HCT116 (cell line): ENCODE measurements at regions not wholly inside any gene's neighbourhood (a gene's known extent, or its start where the extent isn't known, plus 50 kb on each side); places are given as distances from the start of the nearest gene placed in this dataset.

Experiments used
- ATAC-seq: fragments of 200-7000 bp; cut with Tn5 transposase; 2 replicates; pipeline ENCODE4 v1.9.1; 2020; ENCODE audit warnings: mild to moderate bottlenecking, moderate library complexity
- BruUV-seq: library from RNA; stranded (reverse); fragments of 400-500 nt; replicated peaks from 2 replicates; lab custom pipeline; 2021; lab: Mats Ljungman, UMichigan
- CTCF ChIA-PET: fragments of 300-600 bp; sonication (Branson Sonifier 250); formaldehyde crosslinking; loops from one replicate; lab custom pipeline; 2021; ENCODE audit warnings: antibody characterized with exemption; lab: Charles Lee
- POLR2A ChIA-PET: fragments of 300-600, 350-600 bp; sonication (Branson Sonifier 250); formaldehyde crosslinking; loops from one replicate; lab custom pipeline; 2021; ENCODE audit warnings: antibody characterized with exemption; lab: Charles Lee
- RAD21 ChIA-PET, 2 experiments: fragments of 300-600 bp; sonication (Branson Sonifier 250); formaldehyde crosslinking; loops; one replicate each; lab custom pipeline; 2023; ENCODE audit warnings: low total read pairs in 2 of 2; ENCODE audit not compliant: uncharacterized antibody in 2 of 2, unreplicated experiment in 2 of 2, low non-redundant PET in 1 of 2; lab: Charles Lee
- DNase-seq: peaks from one replicate; pipeline ENCODE4 v3.0.0-alpha.2; 2010; ENCODE audit warnings: low read depth, low spot score
- H2AFZ ChIP-seq: fragments of 200-600 bp; shearing (Covaris generic), sonication (generic); 2 replicates; pipeline ENCODE4 v1.6.1; 2017; ENCODE audit warnings: low read depth, mixed run types, mixed read lengths, antibody characterized with exemption, low read length; ENCODE audit not compliant: poor library complexity, severe bottlenecking
- H3K27ac ChIP-seq: 2 replicates; pipeline ENCODE4 v1.5.1; 2012; ENCODE audit warnings: low read depth, low read length
- H3K27me3 ChIP-seq: fragments of 200-600 bp; sonication (generic); 2 replicates; pipeline ENCODE4 v1.6.1; 2016; ENCODE audit warnings: mixed run types, low read length, mixed read lengths; ENCODE audit not compliant: insufficient read depth
- H3K36me3 ChIP-seq, 2 experiments: fragments of 200-500 bp in 1 of 2; fragments of 200-600 bp in 1 of 2; sonication (Bioruptor generic) in 1 of 2; sonication (generic) in 1 of 2; 2 replicates each; pipeline versions ENCODE4 v1.5.1 to v1.6.1; 2014 to 2016; ENCODE audit warnings: low read length in 2 of 2, inconsistent platforms in 1 of 2, mixed read lengths in 1 of 2, mixed run types in 1 of 2; ENCODE audit not compliant: insufficient read depth in 2 of 2, control insufficient read depth in 1 of 2
- H3K4me1 ChIP-seq, 2 experiments: fragments of 200-600 bp in 1 of 2; sonication (generic) in 1 of 2; 2 replicates each; pipeline versions ENCODE4 v1.5.1 to v1.6.1; 2012 to 2017; ENCODE audit warnings: low read length in 2 of 2, inconsistent platforms in 1 of 2, mild to moderate bottlenecking in 1 of 2, mixed read lengths in 1 of 2, mixed run types in 1 of 2, moderate library complexity in 1 of 2; ENCODE audit not compliant: insufficient read depth in 2 of 2, control insufficient read depth in 1 of 2
- H3K4me2 ChIP-seq: fragments of 200-600 bp; sonication (generic); 2 replicates; pipeline ENCODE4 v1.6.1; 2017; ENCODE audit warnings: mixed run types, low read length, mixed read lengths
- H3K4me3 ChIP-seq, 2 experiments: fragments of 200-600 bp in 1 of 2; sonication (generic) in 1 of 2; replicated peaks in 1 of 2; 2 replicates each; pipeline ENCODE4 v1.5.1; 2011 to 2016; ENCODE audit warnings: low read length in 2 of 2, control low read depth in 1 of 2, low read depth in 1 of 2, mild to moderate bottlenecking in 1 of 2, mixed read lengths in 1 of 2, mixed run types in 1 of 2
- H3K79me2 ChIP-seq: fragments of 200-600 bp; sonication (generic); 2 replicates; pipeline ENCODE4 v1.6.1; 2017; ENCODE audit warnings: mild to moderate bottlenecking, mixed run types, low read length, moderate library complexity, mixed read lengths; ENCODE audit not compliant: insufficient read depth
- H3K9ac ChIP-seq: fragments of 200-600 bp; sonication (generic); 2 replicates; pipeline ENCODE4 v1.6.1; 2016; ENCODE audit warnings: low read length, mixed read lengths
- H3K9me2 ChIP-seq: fragments of 200-600 bp; sonication (generic), shearing (Covaris generic); 2 replicates; pipeline ENCODE4 v1.6.1; 2017; ENCODE audit warnings: mixed run types, mild to moderate bottlenecking, moderate library complexity; ENCODE audit not compliant: insufficient read depth
- H3K9me3 ChIP-seq, 2 experiments: fragments of 200-500 bp in 1 of 2; fragments of 200-600 bp in 1 of 2; sonication (Bioruptor generic) in 1 of 2; sonication (generic) in 1 of 2; 2 replicates each; pipeline ENCODE4 v1.6.1; 2014 to 2017; ENCODE audit warnings: low read length in 2 of 2, mixed read lengths in 2 of 2, inconsistent platforms in 1 of 2, low read depth in 1 of 2, mild to moderate bottlenecking in 1 of 2, mixed run types in 1 of 2, moderate library complexity in 1 of 2; ENCODE audit not compliant: control insufficient read depth in 1 of 2, insufficient read depth in 1 of 2
- H4K20me1 ChIP-seq: fragments of 200-600 bp; sonication (generic), shearing (Covaris generic); 2 replicates; pipeline ENCODE4 v1.6.1; 2017; ENCODE audit warnings: mixed run types, mild to moderate bottlenecking, moderate library complexity; ENCODE audit not compliant: insufficient read depth
- CBX3 ChIP-seq: IDR thresholded peaks from 2 replicates; pipeline ENCODE4 v1.6.1; 2012; ENCODE audit warnings: low read depth
- CEBPB ChIP-seq: IDR thresholded peaks from 2 replicates; pipeline ENCODE4 v1.6.1; 2012; ENCODE audit warnings: low read depth
- ELF1 ChIP-seq: IDR thresholded peaks from 2 replicates; pipeline ENCODE4 v1.6.1; 2012; ENCODE audit warnings: low read depth, borderline replicate concordance
- EZH2 ChIP-seq: fragments of 200-600 bp; sonication (generic); IDR thresholded peaks from 2 replicates; pipeline ENCODE4 v1.6.1; 2017; ENCODE audit warnings: antibody characterized with exemption, mixed run types
- JUND ChIP-seq: IDR thresholded peaks from 2 replicates; pipeline ENCODE4 v1.6.1; 2012
- POLR2A ChIP-seq: IDR thresholded peaks from 2 replicates; pipeline ENCODE4 v1.7.0; 2011; ENCODE audit warnings: borderline replicate concordance; ENCODE audit not compliant: insufficient read depth, insufficient read length; ENCODE audit errors: extremely low read depth
- POLR2AphosphoS5 ChIP-seq: IDR thresholded peaks from 2 replicates; pipeline ENCODE4 v1.6.1; 2011; ENCODE audit warnings: mild to moderate bottlenecking, low read depth, low read length, moderate library complexity
- RAD21 ChIP-seq: IDR thresholded peaks from 2 replicates; pipeline ENCODE4 v1.6.1; 2012; ENCODE audit warnings: low read depth, mild to moderate bottlenecking
- TCF7L2 ChIP-seq: IDR thresholded peaks from 2 replicates; pipeline ENCODE4 v1.7.0; 2011; ENCODE audit warnings: borderline replicate concordance, inconsistent platforms; ENCODE audit not compliant: insufficient read depth, insufficient read length; ENCODE audit errors: extremely low read depth
- ZNF274 ChIP-seq: fragments of 200-500 bp; sonication (Bioruptor generic); IDR thresholded peaks from 2 replicates; pipeline ENCODE4 v1.6.1; 2014; ENCODE audit warnings: mild to moderate bottlenecking, low read depth, low read length, inconsistent platforms
- intact Hi-C: fragments of 100-400 bp; cut with micrococcal nuclease; formaldehyde crosslinking; loops from 2 replicates; pipeline ENCODE4 v1.10.0; 2022
- TF ChIP-seq, protein P1 (sequence below): IDR thresholded peaks from 2 replicates; pipeline ENCODE4 v1.6.1; 2012
- TF ChIP-seq, protein P2 (sequence below): IDR thresholded peaks from 2 replicates; pipeline ENCODE4 v1.6.1; 2012; ENCODE audit warnings: low read depth
- TF ChIP-seq, protein P3 (sequence below), 3 experiments: fragments of 200-600 bp in 1 of 3; sonication (generic) in 1 of 3; IDR thresholded peaks in 2 of 3; conservative IDR thresholded peaks in 1 of 3; 2 replicates each; pipeline ENCODE4 v1.5.1; 2012 to 2017; ENCODE audit warnings: low read depth in 2 of 3, low read length in 2 of 3, antibody characterized with exemption in 1 of 3, borderline replicate concordance in 1 of 3, control low read depth in 1 of 3, mild to moderate bottlenecking in 1 of 3, mixed read lengths in 1 of 3, mixed run types in 1 of 3, moderate library complexity in 1 of 3; ENCODE audit not compliant: insufficient read depth in 1 of 3

DNA sequence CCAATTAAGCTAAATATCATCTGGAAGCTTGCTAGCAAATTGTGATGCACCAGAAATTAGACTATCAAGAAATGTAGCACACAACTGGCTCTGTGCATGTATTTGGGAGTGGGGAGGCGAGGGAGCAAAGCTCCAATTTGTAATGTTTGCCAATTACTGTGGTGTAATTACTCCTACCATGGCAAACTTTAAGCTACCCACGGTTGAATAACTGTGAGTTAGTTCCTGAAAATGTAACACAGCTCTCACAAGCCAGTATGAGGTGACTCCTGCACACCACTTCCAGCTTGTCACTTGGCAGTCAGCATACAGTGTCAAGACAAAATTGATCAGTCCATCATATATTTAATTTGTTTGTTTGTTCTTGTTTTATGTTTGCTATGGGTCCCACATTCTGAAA, 141.2 kb downstream of the TM2D1 start:
- Histone ChIP-seq H3K27me3 (no peaks in the 10 kb centered on the region), H2AFZ (no peak overlapping the region), H3K4me1 (no peaks in the 10 kb centered on the region), H3K9me3 (no peaks in the 10 kb centered on the region), H3K4me2 (no peak overlapping the region), H3K36me3 (no peaks in the 10 kb centered on the region), H3K9me2 (no peaks in the 10 kb centered on the region), H3K4me3 (no peak overlapping the region), H3K79me2 (no peaks in the 10 kb centered on the region), H4K20me1 (no peaks in the 10 kb centered on the region), H3K9ac (no peak overlapping the region), H3K27ac (no peak overlapping the region)
- no peak for ATAC-seq
- DNase-seq, result no peak
- BruUV-seq, result no TSS peak
- ChIA-PET RAD21 (no interaction called here), CTCF (no interaction called here), POLR2A (no interaction called here)
- intact Hi-C loops, result loop anchor here (10.0 kb wide), 1 partner anchor 529 kb away; no protein-coding TSS in a partner anchor
- TF ChIP-seq CBX3 (no peak), ELF1 (no peak), EZH2 (no peak)

DNA sequence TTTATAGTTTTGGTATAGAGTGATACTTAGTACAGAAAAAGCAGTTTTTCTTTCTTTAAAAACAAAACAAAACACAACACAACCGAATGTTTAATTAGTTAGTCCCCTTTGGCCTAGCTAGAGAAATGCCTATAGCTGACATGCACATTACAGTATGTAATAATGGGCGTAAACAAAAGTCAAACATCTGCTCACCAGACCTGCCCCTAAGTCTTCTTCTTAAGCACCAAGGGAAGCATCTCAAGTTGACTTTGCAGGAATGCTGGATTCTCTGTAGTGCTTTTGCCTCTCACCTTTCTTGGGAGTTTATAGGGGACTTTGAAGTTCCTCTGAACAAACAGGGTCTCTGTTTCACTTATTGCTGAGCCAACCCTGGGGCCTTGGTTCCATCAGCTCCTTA, 143.7 kb downstream of the TM2D1 start:
- intact Hi-C loops, result loop anchor here (10.0 kb wide), 1 partner anchor 526 kb away; no protein-coding TSS in a partner anchor
- H3K27me3 ChIP-seq, result no peaks in the 10 kb centered on the region
- H3K27ac ChIP-seq, result no peak overlapping the region
- H3K4me2 ChIP-seq, result no peak overlapping the region
- no peaks in the 10 kb centered on the region for H3K9me2 ChIP-seq
- ChIA-PET POLR2A (no interaction called here), CTCF (no interaction called here), RAD21 (no interaction called here)
- no peak overlapping the region for H3K9ac ChIP-seq
- no peaks in the 10 kb centered on the region for H3K4me1 ChIP-seq
- no TSS peak for BruUV-seq
- ATAC-seq (no peak), DNase-seq (no peak)
- H3K79me2 ChIP-seq, result no peaks in the 10 kb centered on the region
- H4K20me1 ChIP-seq, result no peaks in the 10 kb centered on the region
- H3K9me3 ChIP-seq, result no peaks in the 10 kb centered on the region
- H3K4me3 ChIP-seq, result no peak overlapping the region
- H2AFZ ChIP-seq, result no peak overlapping the region
- H3K36me3 ChIP-seq, result no peaks in the 10 kb centered on the region
- TF ChIP-seq, protein P1, sequence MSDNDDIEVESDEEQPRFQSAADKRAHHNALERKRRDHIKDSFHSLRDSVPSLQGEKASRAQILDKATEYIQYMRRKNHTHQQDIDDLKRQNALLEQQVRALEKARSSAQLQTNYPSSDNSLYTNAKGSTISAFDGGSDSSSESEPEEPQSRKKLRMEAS, result no peak
- TF ChIP-seq POLR2A (no peak), ZNF274 (no peak), CEBPB (no peak), JUND (no peak), RAD21 (no peak), CBX3 (no peak), EZH2 (no peak), POLR2AphosphoS5 (no peak), TCF7L2 (no peak)
- TF ChIP-seq, protein P2, sequence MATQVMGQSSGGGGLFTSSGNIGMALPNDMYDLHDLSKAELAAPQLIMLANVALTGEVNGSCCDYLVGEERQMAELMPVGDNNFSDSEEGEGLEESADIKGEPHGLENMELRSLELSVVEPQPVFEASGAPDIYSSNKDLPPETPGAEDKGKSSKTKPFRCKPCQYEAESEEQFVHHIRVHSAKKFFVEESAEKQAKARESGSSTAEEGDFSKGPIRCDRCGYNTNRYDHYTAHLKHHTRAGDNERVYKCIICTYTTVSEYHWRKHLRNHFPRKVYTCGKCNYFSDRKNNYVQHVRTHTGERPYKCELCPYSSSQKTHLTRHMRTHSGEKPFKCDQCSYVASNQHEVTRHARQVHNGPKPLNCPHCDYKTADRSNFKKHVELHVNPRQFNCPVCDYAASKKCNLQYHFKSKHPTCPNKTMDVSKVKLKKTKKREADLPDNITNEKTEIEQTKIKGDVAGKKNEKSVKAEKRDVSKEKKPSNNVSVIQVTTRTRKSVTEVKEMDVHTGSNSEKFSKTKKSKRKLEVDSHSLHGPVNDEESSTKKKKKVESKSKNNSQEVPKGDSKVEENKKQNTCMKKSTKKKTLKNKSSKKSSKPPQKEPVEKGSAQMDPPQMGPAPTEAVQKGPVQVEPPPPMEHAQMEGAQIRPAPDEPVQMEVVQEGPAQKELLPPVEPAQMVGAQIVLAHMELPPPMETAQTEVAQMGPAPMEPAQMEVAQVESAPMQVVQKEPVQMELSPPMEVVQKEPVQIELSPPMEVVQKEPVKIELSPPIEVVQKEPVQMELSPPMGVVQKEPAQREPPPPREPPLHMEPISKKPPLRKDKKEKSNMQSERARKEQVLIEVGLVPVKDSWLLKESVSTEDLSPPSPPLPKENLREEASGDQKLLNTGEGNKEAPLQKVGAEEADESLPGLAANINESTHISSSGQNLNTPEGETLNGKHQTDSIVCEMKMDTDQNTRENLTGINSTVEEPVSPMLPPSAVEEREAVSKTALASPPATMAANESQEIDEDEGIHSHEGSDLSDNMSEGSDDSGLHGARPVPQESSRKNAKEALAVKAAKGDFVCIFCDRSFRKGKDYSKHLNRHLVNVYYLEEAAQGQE, result no peak
- TF ChIP-seq, protein P3, sequence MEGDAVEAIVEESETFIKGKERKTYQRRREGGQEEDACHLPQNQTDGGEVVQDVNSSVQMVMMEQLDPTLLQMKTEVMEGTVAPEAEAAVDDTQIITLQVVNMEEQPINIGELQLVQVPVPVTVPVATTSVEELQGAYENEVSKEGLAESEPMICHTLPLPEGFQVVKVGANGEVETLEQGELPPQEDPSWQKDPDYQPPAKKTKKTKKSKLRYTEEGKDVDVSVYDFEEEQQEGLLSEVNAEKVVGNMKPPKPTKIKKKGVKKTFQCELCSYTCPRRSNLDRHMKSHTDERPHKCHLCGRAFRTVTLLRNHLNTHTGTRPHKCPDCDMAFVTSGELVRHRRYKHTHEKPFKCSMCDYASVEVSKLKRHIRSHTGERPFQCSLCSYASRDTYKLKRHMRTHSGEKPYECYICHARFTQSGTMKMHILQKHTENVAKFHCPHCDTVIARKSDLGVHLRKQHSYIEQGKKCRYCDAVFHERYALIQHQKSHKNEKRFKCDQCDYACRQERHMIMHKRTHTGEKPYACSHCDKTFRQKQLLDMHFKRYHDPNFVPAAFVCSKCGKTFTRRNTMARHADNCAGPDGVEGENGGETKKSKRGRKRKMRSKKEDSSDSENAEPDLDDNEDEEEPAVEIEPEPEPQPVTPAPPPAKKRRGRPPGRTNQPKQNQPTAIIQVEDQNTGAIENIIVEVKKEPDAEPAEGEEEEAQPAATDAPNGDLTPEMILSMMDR (IDR thresholded peaks at IDR 0.05 in 2 of 3, conservative IDR thresholded peaks at IDR 0.05 in 1 of 3; ENCODE audit: borderline replicate concordance in 1 of 3, insufficient read depth in 1 of 3, low read depth in 2 of 3, low read length in 2 of 3), result no peak
